T-cell (primary cell): ENCODE measurements at regions not wholly inside any gene's neighbourhood (a gene's known extent, or its start where the extent isn't known, plus 50 kb on each side); places are given as distances from the start of the nearest gene placed in this dataset.
"Not testable (repeated sequence)": the region's sequence is repeated elsewhere in the genome, so short reads cannot be mapped to it uniquely, and the experiment has no call there.

ENCODE experiments used
- ATAC-seq, 4 experiments: fragments of 200-7000 bp in 3 of 4; fragments of 150-1000 bp in 1 of 4; cut with Tn5 transposase; replicated peaks in 1 of 4; 1 replicate in 3 of 4; 2 replicates in 1 of 4; pipeline ENCODE4 v1.10.0; 2021; ENCODE audit warnings: moderate library complexity in 3 of 4, mild to moderate bottlenecking in 2 of 4, moderate number of reproducible peaks in 1 of 4
- CTCF ChIA-PET, 2 donors: fragments of 300-600 bp; sonication (Branson Sonifier 250); formaldehyde crosslinking; loops; one replicate each; lab custom pipeline; 2022; ENCODE audit warnings: antibody characterized with exemption in 2 of 2; lab: Charles Lee
- POLR2A ChIA-PET, 2 donors: fragments of 300-600 bp; sonication (Branson Sonifier 250); formaldehyde crosslinking; loops; one replicate each; lab custom pipeline; 2022; ENCODE audit warnings: antibody characterized with exemption in 2 of 2; lab: Charles Lee
- DNase-seq, 35 experiments: peaks; one replicate each; pipeline versions ENCODE4 v3.0.0 to v3.0.0-alpha.2; 2013 to 2023
- H3K27ac ChIP-seq: one replicate; pipeline ENCODE4 v1.5.1; 2013; ENCODE audit warnings: low read length
- H3K27me3 ChIP-seq, 2 experiments: replicated peaks in 1 of 2; 1 replicate in 1 of 2; 2 replicates in 1 of 2; pipeline versions ENCODE4 v1.6.1 to v1.7.0; 2013; ENCODE audit warnings: low read length in 1 of 2, mixed read lengths in 1 of 2; ENCODE audit not compliant: control insufficient read depth in 2 of 2, insufficient read depth in 2 of 2; ENCODE audit errors: extremely low read depth in 1 of 2
- H3K36me3 ChIP-seq, 2 donors: 1 replicate in 1 of 2; 2 replicates in 1 of 2; pipeline versions ENCODE4 v1.6.1 to v1.7.0; 2013; ENCODE audit warnings: low read length in 1 of 2; ENCODE audit not compliant: control insufficient read depth in 2 of 2, insufficient read depth in 1 of 2; ENCODE audit errors: extremely low read depth in 1 of 2
- H3K4me1 ChIP-seq, 2 experiments: 1 replicate in 1 of 2; 2 replicates in 1 of 2; pipeline versions ENCODE4 v1.6.1 to v1.7.0; 2013; ENCODE audit warnings: low read length in 2 of 2, mixed read lengths in 1 of 2; ENCODE audit not compliant: insufficient read depth in 2 of 2, control insufficient read depth in 1 of 2; ENCODE audit errors: extremely low read depth in 1 of 2
- H3K4me3 ChIP-seq, 2 donors: 1 replicate in 1 of 2; 2 replicates in 1 of 2; pipeline versions ENCODE4 v1.5.1 to v1.7.0; 2013; ENCODE audit warnings: mild to moderate bottlenecking in 2 of 2, low read length in 1 of 2, moderate library complexity in 1 of 2; ENCODE audit not compliant: control insufficient read depth in 1 of 2; ENCODE audit errors: extremely low read depth in 1 of 2
- H3K9me3 ChIP-seq: 2 replicates; pipeline ENCODE4 v1.7.0; 2013
- H3K27ac Mint-ChIP-seq, 2 donors: one replicate each; pipeline ENCODE4 v1.8.0; 2020 to 2021; ENCODE audit warnings: mild to moderate bottlenecking in 2 of 2, mixed read lengths in 2 of 2
- H3K27me3 Mint-ChIP-seq, 2 donors: one replicate each; pipeline ENCODE4 v1.8.0; 2021 to 2022; ENCODE audit warnings: mixed read lengths in 2 of 2
- H3K36me3 Mint-ChIP-seq: one replicate; pipeline ENCODE4 v1.8.0; 2021; ENCODE audit warnings: mixed read lengths
- H3K4me1 Mint-ChIP-seq, 3 donors: one replicate each; pipeline ENCODE4 v1.8.0; 2020 to 2022; ENCODE audit warnings: mixed read lengths in 3 of 3, mild to moderate bottlenecking in 1 of 3
- H3K4me3 Mint-ChIP-seq, 3 donors: one replicate each; pipeline ENCODE4 v1.8.0; 2020 to 2022; ENCODE audit warnings: mild to moderate bottlenecking in 3 of 3, mixed read lengths in 3 of 3, moderate library complexity in 3 of 3
- H3K9me3 Mint-ChIP-seq, 3 donors: one replicate each; pipeline ENCODE4 v1.8.0; 2020 to 2022; ENCODE audit warnings: mixed read lengths in 3 of 3
- WGBS: methylation state at CpG from one replicate; pipeline ENCODE4 v1.1.5; 2013; ENCODE audit warnings: missing lambda C conversion rate; ENCODE audit not compliant: insufficient coverage; 5-methylcytosine and 5-hydroxymethylcytosine counted together

DNA sequence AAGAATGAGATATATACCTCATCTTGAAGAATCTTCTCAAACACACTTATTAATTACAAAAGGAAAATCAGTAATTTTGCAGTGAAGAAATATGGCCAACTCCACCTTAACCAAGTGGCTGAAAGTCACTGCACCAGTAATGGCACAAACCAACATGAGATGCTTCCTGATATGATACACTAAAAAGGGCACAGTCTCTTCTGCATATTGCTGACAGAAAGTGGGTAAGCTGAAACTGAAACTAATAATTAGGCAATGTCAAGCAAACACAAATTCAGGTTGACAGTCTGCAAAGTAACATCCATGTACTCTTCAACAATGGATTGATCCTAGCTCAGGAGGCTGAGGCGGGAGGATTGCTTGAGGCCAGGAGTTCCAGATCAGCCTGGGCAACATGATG is 56.1 kb downstream of the ZNF22 start:
- H3K9me3 Mint-ChIP-seq, H3K36me3 ChIP-seq, H3K27ac Mint-ChIP-seq, ATAC-seq, H3K4me3 ChIP-seq, H3K36me3 Mint-ChIP-seq, H3K4me1 ChIP-seq, DNase-seq, H3K27ac ChIP-seq, H3K4me3 Mint-ChIP-seq, H3K4me1 Mint-ChIP-seq, H3K9me3 ChIP-seq, CTCF ChIA-PET, H3K27me3 ChIP-seq, POLR2A ChIA-PET: not testable (repeated sequence)
- H3K27me3 Mint-ChIP-seq, result peaks cover 11 to 12% of the 10 kb centered on the region in 2 donors
- WGBS, result no CpG with 5 or more reads among the region's 1 CpG

DNA sequence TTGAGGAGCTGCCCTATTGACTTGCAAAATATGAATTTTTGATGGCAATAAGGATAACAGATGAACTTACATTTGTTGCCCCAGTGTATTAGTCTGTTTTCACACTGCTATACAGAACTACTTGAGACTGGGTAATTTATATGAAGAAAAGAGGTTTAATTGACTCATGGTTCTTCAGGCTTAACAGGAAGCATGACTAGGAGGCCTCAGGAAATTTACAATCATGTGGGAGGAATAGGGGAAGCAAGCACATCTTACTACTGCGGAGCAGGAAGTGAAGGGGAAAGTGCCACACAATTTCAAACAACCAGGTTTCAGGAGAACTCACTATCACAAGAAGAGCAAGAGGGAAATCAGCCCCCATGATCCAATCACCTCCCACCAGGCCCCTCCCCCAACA is 57.9 kb downstream of the ZNF22 start:
- no peak overlapping the region for H3K4me3 ChIP-seq
- ChIA-PET CTCF (no interaction called here), POLR2A (no interaction called here)
- H3K4me1 Mint-ChIP-seq, result no peaks in the 10 kb centered on the region
- H3K36me3 ChIP-seq, result no peaks in the 10 kb centered on the region
- H3K27ac ChIP-seq, result no peak overlapping the region
- H3K4me1 ChIP-seq, result no peaks in the 10 kb centered on the region
- DNase-seq (no peak), ATAC-seq (no peak)
- H3K4me3 Mint-ChIP-seq, result no peak overlapping the region
- H3K27me3 ChIP-seq, result peaks cover 0 to 9% of the 10 kb centered on the region in 2 experiments
- no peaks in the 10 kb centered on the region for H3K36me3 Mint-ChIP-seq
- no peak overlapping the region for H3K27ac Mint-ChIP-seq
- H3K27me3 Mint-ChIP-seq, result peaks cover 9 to 11% of the 10 kb centered on the region in 2 donors
- no peaks in the 10 kb centered on the region for H3K9me3 Mint-ChIP-seq
- WGBS, result no CpG with 5 or more reads among the region's 1 CpG
- no peaks in the 10 kb centered on the region for H3K9me3 ChIP-seq

DNA sequence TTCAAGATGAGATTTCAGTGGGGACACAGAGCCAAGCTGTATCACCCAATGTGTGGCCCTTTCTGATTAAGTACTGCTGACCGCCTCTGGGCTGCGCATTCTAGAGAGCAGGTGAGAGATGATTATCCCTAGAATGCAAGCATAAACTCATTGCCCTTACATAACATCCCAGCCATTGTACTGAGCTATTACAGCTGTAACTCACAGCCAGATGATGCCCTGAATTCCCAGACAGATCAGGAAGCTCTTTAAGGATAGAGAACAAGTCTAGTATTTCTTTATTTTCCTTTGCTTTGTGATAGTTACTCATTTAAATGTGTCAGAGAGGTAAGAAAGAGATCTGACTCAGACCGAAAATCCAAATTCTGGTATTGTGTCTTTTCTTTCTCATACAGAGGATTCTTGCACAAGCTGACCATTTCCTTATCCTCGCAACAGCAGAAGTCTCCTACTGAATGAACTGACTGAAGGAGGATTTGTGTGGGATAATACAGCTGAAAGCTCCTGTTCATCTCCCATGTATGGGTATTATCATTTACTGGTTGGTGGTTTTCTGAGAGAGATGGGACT is 58.4 kb downstream of the ZNF22 start:
- Mint-ChIP-seq H3K27me3 (peaks cover 8 to 11% of the 10 kb centered on the region in 2 donors), H3K9me3 (no peaks in the 10 kb centered on the region), H3K4me3 (no peak overlapping the region), H3K4me1 (no peaks in the 10 kb centered on the region), H3K36me3 (no peaks in the 10 kb centered on the region), H3K27ac (no peak overlapping the region)
- ATAC-seq (no peak), DNase-seq (no peak)
- H3K4me1 ChIP-seq, result no peaks in the 10 kb centered on the region
- no peaks in the 10 kb centered on the region for H3K36me3 ChIP-seq
- ChIA-PET POLR2A (interaction anchor here in 1 of 2 donors (0.6 kb wide), 1 partner anchor 32 kb away, joined by 4 read pairs; no protein-coding TSS in a partner anchor), CTCF (no interaction called here)
- no peak overlapping the region for H3K4me3 ChIP-seq
- H3K9me3 ChIP-seq, result no peaks in the 10 kb centered on the region
- H3K27me3 ChIP-seq, result peaks cover 0 to 9% of the 10 kb centered on the region in 2 experiments
- no peak overlapping the region for H3K27ac ChIP-seq
- no CpG with 5 or more reads among the region's 4 CpGs for WGBS

DNA sequence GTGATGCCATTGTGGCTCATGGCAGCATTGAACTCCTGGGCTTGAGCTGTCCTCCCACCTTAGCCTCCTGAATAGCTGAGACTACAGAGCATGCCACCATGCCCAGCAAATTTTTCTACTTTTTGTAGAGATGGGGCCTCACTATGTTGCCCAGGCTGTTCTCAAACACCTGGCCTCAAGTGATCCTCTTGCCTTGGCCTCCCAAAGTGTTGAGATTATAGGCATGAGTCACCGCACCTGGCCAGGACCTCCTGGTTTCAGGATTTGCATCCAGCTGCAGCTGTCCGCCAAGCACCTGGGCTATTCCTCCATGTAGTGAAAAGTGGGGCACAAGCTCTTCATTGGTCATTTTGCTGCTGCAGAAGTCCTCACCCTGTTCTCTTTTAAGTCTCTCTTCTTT is 58.9 kb downstream of the ZNF22 start:
- no peaks in the 10 kb centered on the region for H3K4me1 Mint-ChIP-seq
- H3K9me3 Mint-ChIP-seq, result no peaks in the 10 kb centered on the region
- WGBS, result 85% methylated on average over 2 of the region's 2 CpGs
- peaks cover 10 to 11% of the 10 kb centered on the region in 2 donors for H3K27me3 Mint-ChIP-seq
- POLR2A ChIA-PET, result interaction anchor here in 1 of 2 donors (0.6 kb wide), 1 partner anchor 31 kb away, joined by 4 read pairs; no protein-coding TSS in a partner anchor
- Histone ChIP-seq H3K27me3 (peaks cover 0 to 9% of the 10 kb centered on the region in 2 experiments), H3K9me3 (no peaks in the 10 kb centered on the region), H3K36me3 (no peaks in the 10 kb centered on the region), H3K4me1 (no peaks in the 10 kb centered on the region), H3K27ac (no peak overlapping the region), H3K4me3 (no peak overlapping the region)
- H3K4me3 Mint-ChIP-seq, result no peak overlapping the region
- H3K36me3 Mint-ChIP-seq, result no peaks in the 10 kb centered on the region
- no peak overlapping the region for H3K27ac Mint-ChIP-seq
- no peak for ATAC-seq
- DNase-seq, result no peak
- CTCF ChIA-PET, result no interaction called here

DNA sequence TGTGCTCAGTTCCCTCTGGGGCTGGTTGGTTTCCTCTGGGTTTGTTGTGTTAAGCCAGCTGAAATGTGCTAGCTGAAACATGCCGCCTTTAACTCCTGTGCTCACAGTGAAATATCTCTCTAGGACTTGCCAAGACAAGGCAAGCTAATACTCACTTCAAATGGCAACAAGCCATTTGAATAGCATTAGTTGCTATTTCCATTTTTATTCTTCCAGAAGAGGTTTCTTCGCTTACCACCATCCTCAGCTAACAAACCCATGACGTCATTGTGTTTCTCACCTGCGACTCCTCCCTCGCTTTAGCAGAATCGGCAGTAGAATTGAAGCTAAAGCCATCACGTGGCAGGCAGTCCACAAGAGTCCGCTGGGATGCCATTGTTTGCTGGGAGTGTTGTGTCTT is 61.3 kb downstream of the ZNF22 start:
- no peak overlapping the region for H3K27ac Mint-ChIP-seq
- Histone ChIP-seq H3K27ac (no peak overlapping the region), H3K36me3 (no peaks in the 10 kb centered on the region), H3K4me1 (no peaks in the 10 kb centered on the region), H3K9me3 (no peaks in the 10 kb centered on the region), H3K4me3 (no peak overlapping the region), H3K27me3 (peaks cover 0 to 9% of the 10 kb centered on the region in 2 experiments)
- H3K36me3 Mint-ChIP-seq, result no peaks in the 10 kb centered on the region
- DNase-seq (no peak), ATAC-seq (no peak)
- peaks cover 3 to 9% of the 10 kb centered on the region in 2 donors for H3K27me3 Mint-ChIP-seq
- POLR2A ChIA-PET, result no interaction called here
- WGBS, result 57% methylated on average over 4 of the region's 8 CpGs
- no peak overlapping the region for H3K4me3 Mint-ChIP-seq
- H3K4me1 Mint-ChIP-seq, result no peaks in the 10 kb centered on the region
- CTCF ChIA-PET, result no interaction called here
- H3K9me3 Mint-ChIP-seq, result no peaks in the 10 kb centered on the region

DNA sequence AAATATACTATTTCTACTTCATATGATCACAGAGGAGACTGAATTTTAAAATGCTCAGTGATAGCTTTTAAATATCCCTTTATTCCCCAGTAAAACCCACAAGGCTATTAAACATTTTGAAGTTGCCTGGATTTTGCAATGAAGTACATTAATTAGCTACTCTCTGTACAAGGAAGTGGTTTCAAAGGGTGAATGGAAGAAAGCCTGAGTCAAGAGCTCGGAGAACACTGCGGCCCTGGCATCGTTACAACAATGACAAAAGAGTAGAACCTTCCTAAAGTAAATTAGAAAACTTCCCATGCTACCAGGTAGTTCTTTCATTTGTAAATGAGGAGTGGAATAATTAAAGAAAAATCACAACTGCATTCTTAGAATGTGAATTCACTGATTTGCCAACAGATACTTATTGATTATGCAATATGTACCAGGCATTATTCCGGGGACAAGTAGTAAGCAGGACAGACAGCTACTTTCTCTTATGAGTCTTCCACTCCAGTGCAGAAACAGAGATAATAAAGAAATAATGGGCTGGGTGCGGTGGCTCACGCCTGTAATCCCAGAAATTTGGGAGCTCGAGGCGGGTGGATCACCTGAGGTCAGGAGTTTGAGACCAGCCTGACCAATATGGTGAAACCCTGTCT is 63.0 kb downstream of the ZNF22 start:
- H3K4me3 ChIP-seq, result no peak overlapping the region
- no peaks in the 10 kb centered on the region for H3K4me1 Mint-ChIP-seq
- H3K9me3 ChIP-seq, result no peaks in the 10 kb centered on the region
- H3K36me3 ChIP-seq, result no peaks in the 10 kb centered on the region
- ATAC-seq, result no peak
- H3K27ac ChIP-seq, result no peak overlapping the region
- H3K4me1 ChIP-seq, result no peaks in the 10 kb centered on the region
- H3K27me3 ChIP-seq, result peaks cover 0 to 9% of the 10 kb centered on the region in 2 experiments
- POLR2A ChIA-PET, result interaction anchor here in 1 of 2 donors (0.8 kb wide), 1 partner anchor 10 kb away, joined by 3 read pairs; no protein-coding TSS in a partner anchor
- no peak overlapping the region for H3K4me3 Mint-ChIP-seq
- peaks cover 5 to 9% of the 10 kb centered on the region in 2 donors for H3K27me3 Mint-ChIP-seq
- no peak for DNase-seq
- no peaks in the 10 kb centered on the region for H3K36me3 Mint-ChIP-seq
- no peak overlapping the region for H3K27ac Mint-ChIP-seq
- CTCF ChIA-PET, result no interaction called here
- H3K9me3 Mint-ChIP-seq, result no peaks in the 10 kb centered on the region
- 96% methylated on average over 4 of the region's 8 CpGs for WGBS
